GM21723 (cell line): ENCODE measurements at regions not wholly inside any gene's neighbourhood (a gene's known extent, or its start where the extent isn't known, plus 50 kb on each side); places are given as distances from the start of the nearest gene placed in this dataset.
"Not testable (repeated sequence)": the region's sequence is repeated elsewhere in the genome, so short reads cannot be mapped to it uniquely, and the experiment has no call there.

Source experiments
- ATAC-seq: cut with Tn5 transposase; IDR thresholded peaks from one replicate; pipeline ENCODE4 v1.9.1; 2021; ENCODE audit warnings: mild to moderate bottlenecking, moderate library complexity; ENCODE audit not compliant: unreplicated experiment

DNA sequence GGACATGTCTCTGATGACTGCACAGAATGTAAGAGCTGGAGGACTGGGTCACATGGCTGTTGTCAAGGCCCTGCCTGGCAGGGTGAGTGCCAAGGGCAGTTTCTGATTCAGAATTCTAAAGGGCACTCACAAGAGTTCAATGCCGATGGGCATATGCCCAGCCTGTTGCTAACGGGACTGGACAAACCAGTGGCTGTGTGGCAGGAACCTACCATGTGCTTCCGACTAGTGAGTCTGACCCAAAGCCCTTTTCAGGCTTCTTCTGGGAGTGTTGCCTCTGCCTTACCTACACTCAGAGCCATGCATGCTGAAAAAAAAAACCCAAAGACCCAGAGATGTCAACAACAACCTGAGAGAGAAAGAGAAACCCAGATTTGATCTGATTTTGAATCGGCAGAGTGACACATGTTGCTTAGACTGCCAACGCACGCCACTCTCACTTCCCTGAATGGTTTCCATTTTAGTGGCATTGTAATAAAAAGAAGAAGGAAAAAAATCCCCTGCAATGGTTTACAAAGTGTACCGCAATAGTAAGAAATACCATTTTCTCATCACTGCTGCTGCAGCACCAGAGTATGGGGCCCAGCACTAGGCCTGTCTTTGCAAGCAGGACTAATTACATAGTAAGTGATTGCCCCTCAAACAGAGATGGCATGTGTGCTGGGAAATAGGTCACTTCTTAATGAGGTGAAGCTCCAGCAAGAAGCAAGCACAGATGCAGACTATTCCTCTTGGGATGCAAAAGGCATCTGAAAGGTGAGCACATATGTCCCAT lies 194.3 kb downstream of the PALM2AKAP2 start:
- ATAC-seq: peak; percentile 77

DNA sequence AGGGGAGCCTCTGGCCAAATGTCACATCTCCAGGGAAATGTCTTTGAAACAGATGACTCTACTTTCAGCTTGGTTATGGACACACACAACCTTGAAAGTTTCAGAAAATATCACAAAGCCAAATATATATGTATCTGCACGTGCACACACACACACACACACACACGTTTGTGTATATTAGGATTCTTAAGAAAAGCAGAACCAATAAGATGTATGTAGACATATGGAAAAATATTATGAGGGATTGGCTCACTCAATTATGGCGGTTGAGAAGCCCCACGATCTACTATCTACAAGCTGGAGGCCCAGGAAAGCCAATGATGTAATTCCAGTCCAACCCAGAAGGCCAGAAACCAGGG lies 194.9 kb downstream of the PALM2AKAP2 start:
- ATAC-seq: peak; percentile 1

DNA sequence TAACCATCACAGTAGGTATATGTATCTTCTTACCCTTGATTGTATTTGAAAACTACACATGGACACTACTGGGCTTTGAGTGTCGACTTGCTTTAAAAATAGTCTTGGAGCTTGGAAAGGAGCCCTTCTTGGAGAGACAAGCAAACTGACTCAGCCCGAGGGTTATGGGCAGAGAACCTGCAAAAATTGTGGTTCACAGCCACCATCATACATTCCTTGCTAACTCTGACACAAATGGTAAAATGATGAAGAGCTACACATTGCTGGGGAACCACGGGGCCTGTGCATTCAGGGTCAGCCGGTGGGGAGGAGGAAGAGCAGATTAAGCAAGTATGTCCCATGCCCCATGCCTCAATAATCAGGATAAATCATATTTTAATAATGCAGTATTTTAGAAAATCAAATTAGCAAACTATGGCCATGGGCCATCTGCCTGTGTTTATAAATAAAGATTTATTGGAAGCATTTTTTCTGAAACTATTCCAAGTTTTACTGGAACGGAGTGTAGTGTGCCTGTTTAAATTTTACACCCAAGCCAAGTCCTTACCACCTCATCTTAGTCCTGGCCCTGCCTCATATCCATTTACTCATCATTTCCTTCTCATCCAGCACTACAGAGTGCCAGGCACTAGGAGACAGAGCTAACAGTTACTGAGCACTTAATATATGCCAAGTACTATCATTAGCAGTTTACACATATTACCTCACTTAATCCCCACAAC lies 195.7 kb downstream of the PALM2AKAP2 start:
- ATAC-seq: no peak

GRCh38 chr9:109976303-109976702 lies 196.3 kb downstream of the PALM2AKAP2 start:
- ATAC-seq: no peak

GRCh38 chr9:109977521-109977920 lies 197.5 kb downstream of the PALM2AKAP2 start:
- no peak for ATAC-seq

DNA sequence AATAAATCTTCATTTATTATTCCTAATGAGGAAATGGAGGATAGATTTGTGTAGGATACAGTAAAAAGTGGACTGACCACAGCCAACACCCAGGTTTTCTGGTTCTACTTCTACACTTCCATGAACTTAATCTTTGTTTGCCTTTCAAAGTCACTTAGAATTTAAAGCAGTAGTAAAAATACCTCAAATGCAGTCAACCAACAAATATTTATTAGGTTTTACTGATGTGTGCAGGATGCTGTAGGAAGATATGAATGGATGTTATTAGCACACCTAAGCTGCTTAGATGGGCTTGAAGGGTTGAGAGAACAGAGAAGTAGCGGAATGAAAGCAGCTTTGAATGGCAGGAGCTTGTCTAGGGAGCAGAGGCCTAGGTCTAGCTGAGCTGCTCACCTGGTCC lies 201.1 kb downstream of the PALM2AKAP2 start:
- ATAC-seq: no peak

- no peak for ATAC-seq
These were observed 206.6 kb downstream of the PALM2AKAP2 start for GRCh38 chr9:109986521-109986991.

GRCh38 chr9:109989296-109989695 lies 209.3 kb downstream of the PALM2AKAP2 start:
- ATAC-seq: no peak

DNA sequence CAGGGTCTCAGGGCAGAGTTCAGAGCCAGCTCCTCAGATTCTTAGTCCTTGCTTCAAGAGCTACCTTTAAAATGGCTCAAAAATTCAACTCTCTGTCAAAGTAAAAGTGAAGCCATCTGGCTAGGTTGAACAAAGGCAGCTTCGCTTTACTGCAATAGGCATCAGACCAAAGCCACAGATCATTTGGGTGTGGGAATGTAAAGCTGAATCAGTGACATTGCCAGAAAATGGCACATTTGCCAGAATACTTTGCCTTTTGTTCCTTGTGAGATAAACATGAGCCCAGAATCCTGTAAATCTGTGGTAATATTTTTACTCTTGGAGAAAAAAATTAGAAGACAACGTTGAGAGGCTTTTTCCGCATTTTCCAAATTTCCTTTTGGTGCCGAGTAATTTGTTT lies 210.5 kb downstream of the PALM2AKAP2 start:
- ATAC-seq: no peak

GRCh38 chr9:109992293-109992692 lies 212.3 kb downstream of the PALM2AKAP2 start:
- no peak for ATAC-seq

DNA sequence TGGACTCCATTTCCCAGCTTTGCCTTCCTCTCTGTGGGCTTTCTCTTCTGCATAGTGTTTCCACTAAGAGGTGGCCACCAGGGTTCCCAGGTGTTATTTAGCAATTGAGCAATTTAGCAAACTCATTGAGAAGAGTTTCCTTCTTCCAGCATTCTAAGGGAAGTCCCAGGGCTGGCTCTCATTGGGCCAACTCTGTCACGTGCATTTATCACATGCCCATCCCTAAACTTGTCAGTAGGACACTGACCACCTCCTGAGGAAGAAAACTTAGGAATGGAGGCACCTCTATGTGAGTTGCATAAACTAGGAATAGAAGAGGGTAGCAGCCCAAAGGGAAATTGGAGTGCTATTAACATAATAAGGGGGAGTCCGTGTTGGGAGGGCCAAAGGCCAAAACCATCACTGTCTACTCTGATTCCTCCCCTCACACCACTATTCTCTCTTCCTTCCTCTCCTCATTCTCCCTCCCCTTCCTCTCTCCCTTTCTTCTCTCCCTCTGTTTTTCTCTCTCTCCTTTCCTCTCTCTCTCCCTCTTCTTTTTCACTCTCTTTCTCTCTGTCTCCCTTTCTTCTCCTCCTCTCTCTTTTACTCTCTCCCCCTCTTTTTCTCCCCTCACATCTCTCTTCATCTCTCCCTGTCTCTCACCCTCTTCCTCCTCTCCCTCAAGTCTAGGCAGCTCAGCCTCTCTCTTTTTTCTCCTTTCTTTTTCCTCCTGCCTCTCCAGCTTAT lies 213.4 kb downstream of the PALM2AKAP2 start:
- ATAC-seq: no peak

- no peak for ATAC-seq
These were observed 213.8 kb downstream of the C9orf152 start for GRCh38 chr9:109994141-109994540.

- no peak for ATAC-seq
These were observed 210.9 kb downstream of the C9orf152 start for GRCh38 chr9:109996936-109997580.

- ATAC-seq: no peak
These were observed 210.3 kb downstream of the C9orf152 start for GRCh38 chr9:109997682-109998081.

GRCh38 chr9:110005521-110005920 lies 202.4 kb downstream of the C9orf152 start:
- not testable (repeated sequence) for ATAC-seq

GRCh38 chr9:110006657-110007056 lies 201.3 kb downstream of the C9orf152 start:
- ATAC-seq: no peak

DNA sequence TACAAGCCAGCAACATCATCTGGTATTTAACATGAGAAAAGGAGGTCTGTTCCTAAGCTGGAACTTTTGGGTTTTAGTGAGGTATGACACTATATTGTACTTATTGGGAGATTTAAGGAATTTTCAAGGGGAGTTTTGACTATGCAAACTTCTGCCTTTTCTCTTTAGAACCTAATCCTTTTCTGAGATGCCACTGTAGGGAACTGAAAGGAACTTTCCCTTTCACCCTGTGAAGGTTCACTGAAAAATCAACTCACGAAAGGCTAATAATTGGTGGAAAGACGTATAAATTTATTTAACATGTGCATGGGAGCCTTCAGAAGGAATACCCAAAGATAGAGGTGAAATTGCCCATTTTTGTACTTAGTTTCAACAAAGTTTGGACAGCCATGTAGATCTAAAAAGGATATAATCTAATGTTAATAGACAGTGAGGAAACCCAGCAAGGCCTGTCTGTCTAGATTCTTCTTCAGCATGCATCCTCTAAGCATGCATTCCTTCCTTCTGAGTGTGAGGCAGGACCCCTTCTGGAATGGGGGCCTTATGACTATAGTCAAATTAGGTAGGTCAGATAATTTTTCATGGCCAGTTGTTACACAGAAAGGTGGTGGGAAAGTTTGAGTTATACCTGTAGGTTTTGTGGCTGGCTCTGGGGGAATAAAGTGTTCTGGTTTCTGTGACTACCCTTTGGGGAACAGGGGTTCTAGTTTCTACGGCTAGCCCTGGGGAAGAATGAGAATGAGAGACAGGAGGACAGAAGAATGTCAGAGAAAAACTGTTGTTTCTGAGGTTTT lies 200.3 kb downstream of the C9orf152 start:
- peak; percentile 87 for ATAC-seq

DNA sequence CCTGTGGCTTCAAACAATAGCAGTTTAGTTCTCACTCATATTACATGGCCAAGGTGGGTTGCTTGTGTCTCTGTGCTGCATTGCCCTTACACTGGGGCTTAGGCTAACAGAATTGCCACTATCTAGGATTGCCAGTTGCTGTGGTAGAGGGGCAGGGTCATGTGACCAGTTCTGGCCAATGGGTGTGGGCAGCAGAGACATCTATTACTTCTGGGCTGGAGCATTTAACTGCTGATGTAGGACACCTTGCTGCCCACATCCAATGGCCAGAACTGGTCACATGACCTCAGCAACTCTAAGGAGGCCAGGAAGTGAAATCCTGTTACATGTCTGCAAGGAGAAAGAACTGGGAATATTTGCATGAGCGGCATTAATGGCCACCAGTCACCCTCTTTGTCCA lies 199.3 kb downstream of the C9orf152 start:
- no peak for ATAC-seq

- ATAC-seq: no peak
These were observed 196.2 kb downstream of the C9orf152 start for GRCh38 chr9:110011628-110012320.

- no peak for ATAC-seq
These were observed 194.9 kb downstream of the C9orf152 start for GRCh38 chr9:110013064-110013463.
